Pancreas (tissue), 10 donors: ENCODE measurements at regions not wholly inside any gene's neighbourhood (a gene's known extent, or its start where the extent isn't known, plus 50 kb on each side); places are given as distances from the start of the nearest gene placed in this dataset.

Experiments used
- ATAC-seq, 4 donors: fragments of 200-7000 bp; cut with Tn5 transposase; one replicate each; pipeline versions ENCODE4 v1.8.0 to v1.9.1; 2020; ENCODE audit warnings: mild to moderate bottlenecking in 4 of 4, moderate library complexity in 4 of 4
- DNase-seq, 6 donors: peaks; one replicate each; pipeline ENCODE4 v3.0.0-alpha.2; 2020
- FAIRE-seq: peaks from 2 replicates; lab custom pipeline; 2012; peaks lifted over from hg19 to GRCh38; lab: Jason Lieb, UNC
- H3K27ac ChIP-seq, 4 donors: fragments of 200-600 bp; sonication (generic); 1 replicate in 3 of 4; 2 replicates in 1 of 4; pipeline versions ENCODE4 v1.5.0 to v1.8.0; 2020
- H3K27me3 ChIP-seq, 4 donors: fragments of 200-600 bp; one replicate each; pipeline ENCODE4 v1.8.0; 2021
- H3K36me3 ChIP-seq, 3 donors: fragments of 200-600 bp; sonication (generic) in 1 of 3; one replicate each; pipeline versions ENCODE4 v1.5.0 to v1.8.0; 2020 to 2021
- H3K4me1 ChIP-seq, 3 donors: fragments of 200-600 bp; one replicate each; pipeline ENCODE4 v1.8.0; 2021
- H3K4me3 ChIP-seq, 4 donors: fragments of 200-600 bp; sonication (generic) in 2 of 4; one replicate each; pipeline versions ENCODE4 v1.5.0 to v1.8.0; 2020 to 2021
- H3K9me3 ChIP-seq, 4 donors: fragments of 200-600 bp; one replicate each; pipeline ENCODE4 v1.8.0; 2021
- WGBS, 2 donors: extraction: QIAGEN DNeasy Blood & Tissue Kit; methylation state at CpG; one replicate each; pipeline ENCODE4 v1.1.7; 2013; 5-methylcytosine and 5-hydroxymethylcytosine counted together
- intact Hi-C, 3 donors: fragments of 100-400 bp; cut with DNase I; formaldehyde crosslinking; loops; one replicate each; pipeline versions ENCODE4 v1.11.1 to v1.14.2; 2022
- TF ChIP-seq, protein P1 (sequence below), 4 donors: fragments of 200-600 bp; sonication (generic) in 3 of 4; IDR thresholded peaks; one replicate each; pipeline versions ENCODE4 v1.5.0 to v1.8.0; 2021; ENCODE audit warnings: antibody characterized with exemption in 4 of 4
- donor health status: healthy with polysubstance abuse.
- donor health status: DM: no; HTN: no; CAD: no; lungs with moderate emphysema.
- donor health status: DM: no; HTN: no; CAD: no.
- donor health status: control.
- donor health status: control.
- donor health status: Bipolar disorder and iron deficiency.
- donor health status: DM: yes; HTN: yes; CAD: no.
- donor health status: DM: no; HTN: no; CAD: no.
- donor health status: DM: no; HTN: no; CAD: no.
- donor health status: DM: yes; HTN: yes; CAD: no.

- TF ChIP-seq, protein P1, sequence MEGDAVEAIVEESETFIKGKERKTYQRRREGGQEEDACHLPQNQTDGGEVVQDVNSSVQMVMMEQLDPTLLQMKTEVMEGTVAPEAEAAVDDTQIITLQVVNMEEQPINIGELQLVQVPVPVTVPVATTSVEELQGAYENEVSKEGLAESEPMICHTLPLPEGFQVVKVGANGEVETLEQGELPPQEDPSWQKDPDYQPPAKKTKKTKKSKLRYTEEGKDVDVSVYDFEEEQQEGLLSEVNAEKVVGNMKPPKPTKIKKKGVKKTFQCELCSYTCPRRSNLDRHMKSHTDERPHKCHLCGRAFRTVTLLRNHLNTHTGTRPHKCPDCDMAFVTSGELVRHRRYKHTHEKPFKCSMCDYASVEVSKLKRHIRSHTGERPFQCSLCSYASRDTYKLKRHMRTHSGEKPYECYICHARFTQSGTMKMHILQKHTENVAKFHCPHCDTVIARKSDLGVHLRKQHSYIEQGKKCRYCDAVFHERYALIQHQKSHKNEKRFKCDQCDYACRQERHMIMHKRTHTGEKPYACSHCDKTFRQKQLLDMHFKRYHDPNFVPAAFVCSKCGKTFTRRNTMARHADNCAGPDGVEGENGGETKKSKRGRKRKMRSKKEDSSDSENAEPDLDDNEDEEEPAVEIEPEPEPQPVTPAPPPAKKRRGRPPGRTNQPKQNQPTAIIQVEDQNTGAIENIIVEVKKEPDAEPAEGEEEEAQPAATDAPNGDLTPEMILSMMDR (IDR thresholded peaks at IDR 0.05), result no peak
- no peak overlapping the region for H3K4me3 ChIP-seq
- WGBS, 2 donors, result 6 to 11% methylated on average over 1 of the region's 1 CpG
- FAIRE-seq (no peak), ATAC-seq (no peak), DNase-seq (no peak)
- no peak overlapping the region for H3K27ac ChIP-seq
- H3K36me3 ChIP-seq, result no peaks in the 10 kb centered on the region
- intact Hi-C loops, result no loop called here
- H3K4me1 ChIP-seq, result no peaks in the 10 kb centered on the region
- no peaks in the 10 kb centered on the region for H3K27me3 ChIP-seq
- no peaks in the 10 kb centered on the region for H3K9me3 ChIP-seq
Observed at GRCh38 chr11:96696731-96697130, 306.9 kb downstream of the JRKL start.

GRCh38 chr11:96697466-96697865 is 307.7 kb downstream of the JRKL start:
- no peaks in the 10 kb centered on the region for H3K36me3 ChIP-seq
- 73 to 83% methylated on average over 3 of the region's 3 CpGs for WGBS, 2 donors
- no peaks in the 10 kb centered on the region for H3K27me3 ChIP-seq
- ATAC-seq, result no peak
- TF ChIP-seq, protein P1 (IDR thresholded peaks at IDR 0.05), result no peak
- no peak overlapping the region for H3K27ac ChIP-seq
- no peak for FAIRE-seq
- H3K9me3 ChIP-seq, result no peaks in the 10 kb centered on the region
- no peaks in the 10 kb centered on the region for H3K4me1 ChIP-seq
- H3K4me3 ChIP-seq, result no peak overlapping the region
- intact Hi-C loops, result no loop called here
- no peak for DNase-seq

GRCh38 chr11:96704847-96705246 is 315.0 kb downstream of the JRKL start:
- ATAC-seq, result no peak
- Histone ChIP-seq H3K4me3 (no peak overlapping the region), H3K9me3 (no peaks in the 10 kb centered on the region), H3K27ac (no peak overlapping the region), H3K27me3 (no peaks in the 10 kb centered on the region), H3K36me3 (no peaks in the 10 kb centered on the region), H3K4me1 (no peaks in the 10 kb centered on the region)
- intact Hi-C loops, result no loop called here
- TF ChIP-seq, protein P1 (IDR thresholded peaks at IDR 0.05), result no peak
- FAIRE-seq, result no peak
- 32 to 46% methylated on average over 3 of the region's 3 CpGs for WGBS, 2 donors
- no peak for DNase-seq

- TF ChIP-seq, protein P1 (IDR thresholded peaks at IDR 0.05), result no peak
- H3K9me3 ChIP-seq, result no peaks in the 10 kb centered on the region
- H3K36me3 ChIP-seq, result no peaks in the 10 kb centered on the region
- FAIRE-seq, result no peak
- intact Hi-C loops, result no loop called here
- no peak overlapping the region for H3K27ac ChIP-seq
- H3K4me1 ChIP-seq, result no peaks in the 10 kb centered on the region
- no peaks in the 10 kb centered on the region for H3K27me3 ChIP-seq
- 56 to 61% methylated on average over 3 of the region's 3 CpGs for WGBS, 2 donors
- DNase-seq, result no peak
- no peak overlapping the region for H3K4me3 ChIP-seq
- ATAC-seq, result no peak
Observed at GRCh38 chr11:96706761-96707160, 316.9 kb downstream of the JRKL start.

GRCh38 chr11:96707273-96707672 is 317.5 kb downstream of the JRKL start:
- FAIRE-seq (no peak), ATAC-seq (no peak)

More at GRCh38 chr11:96707273-96707672, 317.5 kb downstream of the JRKL start:
- Histone ChIP-seq H3K27ac (no peak overlapping the region), H3K36me3 (no peaks in the 10 kb centered on the region), H3K4me3 (no peak overlapping the region), H3K9me3 (no peaks in the 10 kb centered on the region), H3K4me1 (no peaks in the 10 kb centered on the region), H3K27me3 (no peaks in the 10 kb centered on the region)
- no peak for DNase-seq
- TF ChIP-seq, protein P1 (IDR thresholded peaks at IDR 0.05), result no peak
- intact Hi-C loops, result no loop called here
